ENCODE measurements at regions not wholly inside any gene's neighbourhood (a gene's known extent, or its start where the extent isn't known, plus 50 kb on each side); places are given as distances from the start of the nearest gene placed in this dataset.

- no TSS peak for BruUV-seq (replicated peaks)
- H3K4me1 ChIP-seq (replicated peaks; ENCODE audit: insufficient read depth) = no peaks in the 10 kb centered on the region
- intact Hi-C loops (cut with micrococcal nuclease; ENCODE audit: unreplicated experiment) = no loop called here
Measured at GRCh38 chr3:11928381-11928780, 75.8 kb upstream of the SYN2 start.

GRCh38 chr3:11929531-11929930 lies 74.7 kb upstream of the SYN2 start:
- intact Hi-C loops (cut with micrococcal nuclease; ENCODE audit: unreplicated experiment) = no loop called here
- H3K4me1 ChIP-seq (replicated peaks; ENCODE audit: insufficient read depth) = no peaks in the 10 kb centered on the region
- no peaks in the 10 kb centered on the region for H3K79me2 ChIP-seq (ENCODE audit: low read depth)
- no TSS peak for BruUV-seq (replicated peaks)
- no peaks in the 10 kb centered on the region for H3K9me3 ChIP-seq (ENCODE audit: insufficient read depth, low read depth)
- ChIA-PET CTCF (no interaction called here), POLR2A (ENCODE audit: unreplicated experiment) (no interaction called here)
- no peak for DNase-seq
- H3K27ac ChIP-seq = no peak overlapping the region
- no peaks in the 10 kb centered on the region for H3K36me3 ChIP-seq (ENCODE audit: low read depth)
- no peak overlapping the region for H3K4me3 ChIP-seq
- H3F3A ChIP-seq (ENCODE audit: insufficient read depth, low read depth) = no peaks in the 10 kb centered on the region
- no peak overlapping the region for H3K4me2 ChIP-seq
- H3K27me3 ChIP-seq (ENCODE audit: insufficient read depth, low read depth) = peaks cover 94% of the 10 kb centered on the region
- H4K20me1 ChIP-seq (ENCODE audit: insufficient read depth) = no peaks in the 10 kb centered on the region
- TF ChIP-seq EZH2 (IDR thresholded peaks at IDR 0.05; ENCODE audit: low read depth) (no peak), CTCF (conservative IDR thresholded peaks at IDR 0.05) (no peak)
- H2AFZ ChIP-seq = no peak overlapping the region
- H3K9me2 ChIP-seq (ENCODE audit: insufficient read depth) = no peaks in the 10 kb centered on the region; the same call in 1 of the 2 replicates

More at GRCh38 chr3:11928381-11928780, 75.8 kb upstream of the SYN2 start:
- Histone ChIP-seq H2AFZ (no peak overlapping the region), H3K79me2 (ENCODE audit: low read depth) (no peaks in the 10 kb centered on the region), H3K27me3 (ENCODE audit: insufficient read depth, low read depth) (peaks cover 96% of the 10 kb centered on the region), H3K27ac (no peak overlapping the region), H3K9me3 (ENCODE audit: insufficient read depth, low read depth) (no peaks in the 10 kb centered on the region), H3F3A (ENCODE audit: insufficient read depth, low read depth) (no peaks in the 10 kb centered on the region), H3K4me3 (no peak overlapping the region), H4K20me1 (ENCODE audit: insufficient read depth) (no peaks in the 10 kb centered on the region), H3K9me2 (ENCODE audit: insufficient read depth) (no peaks in the 10 kb centered on the region; the same call in 1 of the 2 replicates), H3K4me2 (no peak overlapping the region), H3K36me3 (ENCODE audit: low read depth) (no peaks in the 10 kb centered on the region)
- ChIA-PET CTCF (no interaction called here), POLR2A (ENCODE audit: unreplicated experiment) (no interaction called here)
- no peak for DNase-seq
- TF ChIP-seq CTCF (conservative IDR thresholded peaks at IDR 0.05) = no peak
- no peak for TF ChIP-seq EZH2 (IDR thresholded peaks at IDR 0.05; ENCODE audit: low read depth)

DNA sequence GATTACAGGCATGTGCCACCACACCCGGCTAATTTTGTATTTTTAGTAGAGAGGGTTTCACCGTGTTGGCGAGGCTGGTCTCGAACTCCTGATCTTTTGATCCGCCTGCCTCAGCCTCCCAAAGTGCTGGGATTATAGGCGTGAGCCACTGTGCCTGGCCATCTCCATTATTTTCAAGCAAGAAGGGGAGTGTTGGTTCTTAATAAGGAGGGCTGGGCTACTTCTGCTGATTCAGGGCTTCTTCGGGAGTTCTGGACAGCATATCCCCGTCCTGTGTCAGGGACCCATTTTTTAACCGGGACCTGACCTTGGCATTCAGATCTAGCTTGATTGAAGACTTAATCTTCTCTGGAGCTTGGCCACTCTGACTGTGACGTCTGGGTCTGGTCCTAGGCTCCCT lies 74.1 kb upstream of the SYN2 start:
- Histone ChIP-seq H3K4me2 (no peak overlapping the region), H3K4me1 (replicated peaks; ENCODE audit: insufficient read depth) (no peaks in the 10 kb centered on the region), H3K4me3 (no peak overlapping the region), H4K20me1 (ENCODE audit: insufficient read depth) (no peaks in the 10 kb centered on the region), H3F3A (ENCODE audit: insufficient read depth, low read depth) (no peaks in the 10 kb centered on the region), H2AFZ (no peak overlapping the region), H3K9me2 (ENCODE audit: insufficient read depth) (no peaks in the 10 kb centered on the region; the same call in 1 of the 2 replicates), H3K27me3 (ENCODE audit: insufficient read depth, low read depth) (peaks cover 94% of the 10 kb centered on the region), H3K9me3 (ENCODE audit: insufficient read depth, low read depth) (no peaks in the 10 kb centered on the region), H3K36me3 (ENCODE audit: low read depth) (no peaks in the 10 kb centered on the region), H3K79me2 (ENCODE audit: low read depth) (no peaks in the 10 kb centered on the region), H3K27ac (no peak overlapping the region)
- TF ChIP-seq EZH2 (IDR thresholded peaks at IDR 0.05; ENCODE audit: low read depth) = no peak
- TF ChIP-seq CTCF (conservative IDR thresholded peaks at IDR 0.05) = no peak
- no TSS peak for BruUV-seq (replicated peaks)
- intact Hi-C loops (cut with micrococcal nuclease; ENCODE audit: unreplicated experiment) = no loop called here
- ChIA-PET CTCF (no interaction called here), POLR2A (ENCODE audit: unreplicated experiment) (no interaction called here)
- DNase-seq = no peak

Measured in PC-9 (cell line).